ENCODE measurements at regions not wholly inside any gene's neighbourhood (a gene's known extent, or its start where the extent isn't known, plus 50 kb on each side); places are given as distances from the start of the nearest gene placed in this dataset.
"Not testable (repeated sequence)": the region's sequence is repeated elsewhere in the genome, so short reads cannot be mapped to it uniquely, and the experiment has no call there.

DNA sequence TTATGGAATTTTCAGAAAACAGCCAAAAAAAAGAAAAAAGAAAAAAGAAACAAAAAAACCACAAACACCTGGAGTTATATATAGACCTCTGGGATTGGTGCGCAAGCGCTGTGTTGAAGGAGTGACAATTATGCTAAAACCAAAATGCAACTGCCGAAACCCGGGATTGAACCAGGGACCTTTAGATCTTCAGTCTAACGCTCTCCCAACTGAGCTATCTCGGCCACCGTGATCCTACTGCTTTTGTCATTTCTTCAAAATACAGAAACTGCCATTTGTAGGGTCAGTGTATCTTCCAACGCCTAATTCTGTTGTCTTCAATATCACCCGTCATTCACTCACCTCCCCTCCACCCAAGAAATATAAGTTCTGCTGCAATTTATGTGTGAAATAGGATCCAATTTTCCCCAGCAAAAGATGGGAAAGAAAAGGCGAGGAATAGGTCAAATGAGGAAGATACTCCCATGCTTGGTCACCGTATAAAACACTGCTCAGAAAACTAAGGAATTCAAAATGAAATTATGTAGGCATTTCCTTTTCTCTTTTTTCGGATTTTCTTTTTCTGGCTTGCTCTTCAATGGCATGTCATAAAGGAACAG, 116.0 kb downstream of the TRIM27 start:
- DNase-seq (ENCODE audit: low read depth): no peak

GRCh38 chr6:28808383-28808782, 115.4 kb downstream of the TRIM27 start:
- no peak for DNase-seq (ENCODE audit: low read depth)

GRCh38 chr6:28809947-28810658, 113.7 kb downstream of the TRIM27 start:
- DNase-seq (ENCODE audit: low read depth): no peak

GRCh38 chr6:28810659-28811053, 113.1 kb downstream of the TRIM27 start:
- no peak for DNase-seq (ENCODE audit: low read depth)

- DNase-seq (ENCODE audit: low read depth): no peak
These were observed 111.9 kb downstream of the TRIM27 start for GRCh38 chr6:28811873-28812272.

- no peak for DNase-seq (ENCODE audit: low read depth)
These were observed 110.8 kb downstream of the TRIM27 start for GRCh38 chr6:28812778-28813569.

GRCh38 chr6:28814032-28814976, 109.5 kb downstream of the TRIM27 start:
- DNase-seq (ENCODE audit: low read depth): no peak

DNA sequence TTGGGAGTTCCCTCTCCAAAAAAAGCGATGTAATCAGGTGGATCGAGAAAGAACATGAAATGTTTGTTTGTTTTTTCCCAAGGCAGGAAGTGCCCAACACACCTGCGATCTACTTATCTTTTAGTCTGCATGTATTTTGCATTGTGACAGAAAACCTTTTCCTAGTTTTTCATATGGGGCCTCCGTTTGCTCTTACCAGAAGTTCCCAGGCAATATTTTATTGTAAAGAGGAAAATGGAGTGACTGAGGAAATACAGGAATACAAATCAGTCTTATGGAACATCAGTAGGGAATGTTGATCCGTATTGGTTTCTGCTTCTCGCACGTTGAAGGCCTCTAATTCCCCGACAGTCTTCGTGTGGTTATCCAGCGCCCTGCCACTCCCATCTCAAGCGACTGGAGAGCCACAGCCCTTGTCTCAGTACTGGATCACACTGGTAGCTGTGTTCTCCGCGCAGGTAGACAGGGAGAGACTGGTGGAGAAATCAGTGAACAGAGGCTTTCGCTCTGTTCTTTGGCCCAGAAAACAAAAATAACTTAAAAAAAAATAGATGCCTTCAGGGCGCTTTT, 107.4 kb downstream of the TRIM27 start:
- DNase-seq (ENCODE audit: low read depth): no peak

DNA sequence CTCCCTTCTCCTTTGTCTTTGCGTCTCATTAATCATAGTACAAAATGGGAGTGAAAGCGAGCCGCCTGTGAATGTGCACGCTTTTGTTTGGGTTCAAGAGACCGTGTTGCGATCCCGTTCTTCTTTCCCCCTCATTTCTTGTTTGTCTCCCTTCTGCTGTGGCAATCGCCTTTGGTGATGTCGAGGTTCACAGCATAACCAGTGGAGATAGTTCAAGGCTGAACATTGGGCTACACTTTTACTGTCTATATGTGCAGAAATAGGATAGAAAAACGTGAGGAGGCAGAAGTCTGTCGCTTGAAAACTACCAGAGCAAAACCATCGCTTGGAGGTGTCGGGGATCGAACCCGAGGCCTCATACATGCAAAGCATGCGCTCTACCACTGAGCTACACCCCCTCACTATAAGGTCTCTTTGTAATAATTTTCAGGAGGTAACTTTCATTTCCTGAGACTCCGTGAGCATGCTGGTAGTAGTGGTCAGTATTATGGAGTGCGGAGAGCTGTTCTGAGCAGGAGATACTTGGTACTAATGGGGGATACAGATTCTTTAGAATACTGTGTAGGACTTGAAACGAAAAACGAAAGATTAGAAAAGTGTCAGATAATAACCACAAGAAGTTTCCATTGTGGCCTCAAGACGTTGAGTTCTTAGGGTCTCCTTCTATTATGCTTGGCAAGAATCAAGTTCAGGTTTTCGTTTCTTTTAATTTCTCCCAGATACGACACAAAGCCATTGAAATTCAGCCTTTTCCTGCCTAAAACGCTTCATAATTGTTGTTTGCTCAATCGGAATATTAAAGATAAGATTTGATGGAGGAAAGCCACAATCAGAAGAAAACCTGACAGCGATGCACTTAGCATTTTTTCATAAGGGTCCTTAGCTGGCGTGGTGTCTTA, 106.6 kb downstream of the TRIM27 start:
- no peak for DNase-seq (ENCODE audit: low read depth)

GRCh38 chr6:28817808-28818145, 106.0 kb downstream of the TRIM27 start:
- DNase-seq (ENCODE audit: low read depth): no peak

GRCh38 chr6:28824793-28825731, 98.7 kb downstream of the TRIM27 start:
- no peak for DNase-seq (ENCODE audit: low read depth)

DNA sequence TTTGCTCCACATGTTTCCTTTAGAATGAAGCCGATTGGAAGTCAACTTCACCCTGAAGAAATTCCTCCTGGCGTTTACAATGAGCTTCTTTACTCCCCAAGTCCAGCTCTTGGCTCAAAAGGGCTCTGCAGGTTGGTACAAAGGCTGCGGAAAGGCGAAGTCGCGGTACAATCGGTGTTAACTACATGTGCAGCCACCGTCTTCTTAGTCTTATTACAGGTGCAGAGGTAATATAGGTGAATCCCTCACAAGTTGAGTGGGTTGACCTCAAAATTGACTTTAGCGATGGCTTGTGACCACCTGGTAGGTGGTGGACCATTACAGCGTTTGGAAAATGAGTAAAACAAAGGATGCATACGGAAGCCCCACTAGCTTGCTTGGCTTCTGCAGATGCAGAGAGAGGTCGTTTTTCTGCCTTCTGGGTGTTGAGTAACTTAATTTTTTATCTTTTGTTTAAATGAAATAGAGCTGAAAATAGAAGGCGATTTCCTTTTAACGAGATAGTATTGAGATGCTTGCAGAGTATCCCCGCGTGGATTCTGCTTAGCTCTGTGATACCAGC, 98.0 kb downstream of the TRIM27 start:
- DNase-seq (ENCODE audit: low read depth): no peak

DNA sequence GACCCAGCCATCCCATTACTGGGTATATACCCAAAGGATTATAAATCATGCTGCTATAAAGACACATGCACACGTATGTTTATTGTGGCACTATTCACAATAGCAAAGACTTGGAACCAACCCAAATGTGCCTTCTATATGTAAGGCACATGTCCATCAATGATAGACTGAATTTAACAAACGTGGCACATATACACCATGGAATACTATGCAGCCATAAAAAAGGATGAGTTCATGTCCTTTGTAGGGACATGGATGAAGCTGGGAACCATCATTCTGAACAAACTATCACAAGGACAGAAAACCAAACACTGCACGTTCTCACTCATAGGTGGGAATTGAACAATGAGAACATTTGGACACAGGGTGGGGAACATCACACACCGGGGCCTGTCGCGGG, 92.1 kb downstream of the TRIM27 start:
- DNase-seq (ENCODE audit: low read depth): not testable (repeated sequence)

- DNase-seq (ENCODE audit: low read depth): not testable (repeated sequence)
These were observed 87.1 kb downstream of the TRIM27 start for GRCh38 chr6:28836703-28837102.

- peak; percentile 34 for DNase-seq (ENCODE audit: low read depth)
These were observed 85.5 kb downstream of the TRIM27 start for GRCh38 chr6:28838289-28838633.

DNA sequence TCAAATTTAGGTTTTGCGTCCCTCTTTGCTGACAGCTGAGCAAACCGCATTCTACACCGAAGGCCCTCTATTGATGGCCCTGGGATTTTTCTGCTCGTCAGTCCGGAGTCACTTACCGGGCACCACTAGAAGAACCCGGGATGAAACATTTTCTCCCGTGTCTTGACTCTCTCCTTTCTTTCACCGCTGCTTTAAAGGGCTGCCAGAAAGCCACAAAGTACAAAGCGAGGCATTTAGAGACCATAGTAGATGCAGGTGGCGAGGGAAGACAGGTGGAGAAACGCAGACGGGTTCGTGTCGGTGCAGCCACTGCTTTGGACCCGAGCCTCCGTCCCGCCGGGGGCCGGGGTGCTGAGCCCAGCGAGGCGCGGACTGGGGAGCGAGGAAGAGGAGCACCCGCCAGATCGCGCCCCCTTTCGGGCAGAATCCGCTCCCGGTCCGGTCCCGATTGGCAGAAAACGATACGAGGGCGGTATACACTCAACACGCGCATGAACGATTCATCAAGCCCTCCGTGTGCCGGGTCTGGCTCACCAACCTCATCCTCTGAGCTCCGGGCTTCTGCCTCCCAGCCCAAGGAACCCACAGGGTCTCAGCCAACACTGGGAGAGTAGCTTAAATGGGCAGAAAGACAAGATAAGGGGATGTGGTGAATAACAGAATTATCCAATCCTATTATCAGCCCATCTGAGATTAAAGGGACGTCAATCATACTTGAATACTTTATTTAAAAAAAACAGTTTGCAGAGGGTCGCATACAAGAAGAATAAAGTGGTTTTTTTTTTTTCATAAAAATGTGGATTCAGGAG, 84.9 kb downstream of the TRIM27 start:
- peak; percentile 63 for DNase-seq (ENCODE audit: low read depth)

DNA sequence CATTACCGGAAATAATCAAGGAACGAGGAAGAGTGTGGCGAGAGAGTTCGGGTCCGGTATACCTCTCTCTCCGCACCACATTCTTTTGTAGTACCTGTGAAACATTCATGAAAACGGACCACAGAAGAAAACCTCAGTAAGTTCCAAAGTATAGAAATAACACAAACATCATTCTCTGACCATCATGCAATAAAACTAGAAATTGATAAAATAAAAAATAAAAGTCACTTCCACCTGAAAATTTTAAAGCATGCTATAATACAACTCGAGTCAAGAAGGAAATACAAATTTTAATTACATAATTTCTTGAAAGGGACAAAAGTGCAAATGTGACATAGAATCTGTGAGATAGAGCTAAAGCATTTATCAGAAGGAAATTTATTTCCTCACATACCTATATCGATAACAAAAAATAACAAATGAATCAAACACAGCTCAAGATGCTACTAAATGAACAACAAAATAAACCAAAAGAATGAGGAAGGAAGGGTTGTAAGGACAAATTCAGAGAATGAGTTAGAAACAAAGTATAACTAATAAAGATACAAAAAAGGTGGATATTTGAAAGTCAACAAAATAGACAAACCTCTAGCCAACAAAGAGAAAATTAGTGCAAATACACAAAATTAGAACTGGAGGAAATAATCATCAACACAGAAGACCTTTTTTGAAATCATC, 84.2 kb downstream of the TRIM27 start:
- DNase-seq (ENCODE audit: low read depth): no peak

GRCh38 chr6:28841290-28841689, 82.5 kb downstream of the TRIM27 start:
- no peak for DNase-seq (ENCODE audit: low read depth)

All from activated T-helper 1 cell treated with Interleukin-2 at 50 U/mL for 16 hours (primary cell).